H1 (cell line): ENCODE measurements at regions not wholly inside any gene's neighbourhood (a gene's known extent, or its start where the extent isn't known, plus 50 kb on each side); places are given as distances from the start of the nearest gene placed in this dataset.

Experiments used
- CTCF ChIA-PET: fragments of 300-600 bp; sonication (Branson Sonifier 250); formaldehyde crosslinking; loops from one replicate; lab custom pipeline; 2021; ENCODE audit not compliant: partially characterized antibody; lab: Charles Lee
- POLR2A ChIA-PET: fragments of 300-600 bp; sonication (Branson Sonifier 250); formaldehyde crosslinking; loops from one replicate; lab custom pipeline; 2021; ENCODE audit warnings: inconsistent platforms; ENCODE audit not compliant: partially characterized antibody; lab: Charles Lee
- DNase-seq, 2 experiments: peaks; one replicate each; pipeline versions ENCODE4 v3.0.0 to v3.0.0-alpha.2; 2010 to 2022; ENCODE audit warnings: low spot score in 2 of 2, low read depth in 1 of 2, mixed read lengths in 1 of 2
- FAIRE-seq: peaks from 2 replicates; lab custom pipeline; 2011; peaks lifted over from hg19 to GRCh38; lab: Jason Lieb, UNC
- H2AFZ ChIP-seq: 2 replicates; pipeline ENCODE4 v1.8.1; 2012; ENCODE audit warnings: low read length, inconsistent platforms
- H2AK5ac ChIP-seq: 2 replicates; pipeline ENCODE4 v1.6.1; 2013; ENCODE audit warnings: low read depth, low read length
- H2BK120ac ChIP-seq: replicated peaks from 2 replicates; pipeline ENCODE3; 2013; ENCODE audit warnings: low read depth, low read length, inconsistent platforms
- H2BK12ac ChIP-seq: 2 replicates; pipeline ENCODE4 v1.6.1; 2013; ENCODE audit warnings: low read depth, low read length
- H2BK15ac ChIP-seq: 2 replicates; pipeline ENCODE4 v1.6.1; 2013; ENCODE audit warnings: low read length
- H2BK20ac ChIP-seq: 2 replicates; pipeline ENCODE4 v1.6.1; 2013; ENCODE audit warnings: low read length
- H2BK5ac ChIP-seq: 2 replicates; pipeline ENCODE4 v1.6.1; 2013; ENCODE audit warnings: low read depth, low read length
- H3K14ac ChIP-seq: 2 replicates; pipeline ENCODE4 v1.6.1; 2013; ENCODE audit warnings: inconsistent platforms; ENCODE audit not compliant: insufficient read length
- H3K18ac ChIP-seq: 2 replicates; pipeline ENCODE4 v1.6.1; 2013; ENCODE audit warnings: low read length; ENCODE audit errors: extremely low read depth
- H3K23ac ChIP-seq: 2 replicates; pipeline ENCODE4 v1.6.1; 2013; ENCODE audit warnings: inconsistent platforms; ENCODE audit not compliant: insufficient read length
- H3K23me2 ChIP-seq: 2 replicates; pipeline ENCODE4 v1.6.1; 2013; ENCODE audit warnings: low read depth, low read length
- H3K27ac ChIP-seq: 2 replicates; pipeline ENCODE4 v1.6.1; 2011; ENCODE audit warnings: low read depth, low read length, inconsistent platforms
- H3K27me3 ChIP-seq, 4 experiments: replicated peaks in 1 of 4; 1 replicate in 1 of 4; 2 replicates in 3 of 4; pipeline versions ENCODE4 v1.6.1 to v1.8.1; 2011 to 2013; ENCODE audit warnings: low read length in 3 of 4, mild to moderate bottlenecking in 3 of 4, inconsistent platforms in 2 of 4, mixed read lengths in 2 of 4, moderate library complexity in 1 of 4; ENCODE audit not compliant: control insufficient read depth in 3 of 4, insufficient read depth in 3 of 4; ENCODE audit errors: extremely low read depth in 1 of 4
- H3K36me3 ChIP-seq, 4 experiments: 2 replicates each; pipeline versions ENCODE4 v1.6.1 to v1.8.1; 2011 to 2013; ENCODE audit warnings: mild to moderate bottlenecking in 4 of 4, low read length in 3 of 4, moderate library complexity in 2 of 4, control low read depth in 1 of 4, inconsistent platforms in 1 of 4; ENCODE audit not compliant: insufficient read depth in 4 of 4, control insufficient read depth in 2 of 4
- H3K4ac ChIP-seq: replicated peaks from 2 replicates; pipeline ENCODE3; 2013; ENCODE audit warnings: low read length, low read depth, mixed read lengths, inconsistent platforms; ENCODE audit not compliant: insufficient read length
- H3K4me1 ChIP-seq, 4 experiments: replicated peaks in 1 of 4; 1 replicate in 1 of 4; 2 replicates in 3 of 4; pipeline versions ENCODE4 v1.6.1 to v1.8.1; 2011 to 2013; ENCODE audit warnings: low read length in 3 of 4, inconsistent platforms in 2 of 4, mixed read lengths in 1 of 4; ENCODE audit not compliant: insufficient read depth in 4 of 4, control insufficient read depth in 3 of 4
- H3K4me2 ChIP-seq, 2 experiments: 2 replicates each; pipeline versions ENCODE4 v1.6.1 to v1.8.1; 2011 to 2013; ENCODE audit warnings: low read depth in 2 of 2, low read length in 2 of 2, control low read depth in 1 of 2, inconsistent platforms in 1 of 2, mild to moderate bottlenecking in 1 of 2; ENCODE audit not compliant: insufficient read depth in 1 of 2
- H3K4me3 ChIP-seq, 4 experiments: fragments of 200-600, 300-600 bp in 1 of 4; sonication (generic), shearing (Covaris generic), sonication (Bioruptor Twin) in 1 of 4; 2 replicates each; pipeline versions ENCODE4 v1.5.1 to v1.8.1; 2011 to 2016; ENCODE audit warnings: low read length in 4 of 4, low read depth in 3 of 4, control low read depth in 2 of 4, inconsistent platforms in 2 of 4, mild to moderate bottlenecking in 2 of 4, mixed read lengths in 1 of 4, moderate library complexity in 1 of 4; ENCODE audit not compliant: insufficient read depth in 2 of 4; ENCODE audit errors: extremely low read depth in 1 of 4
- H3K56ac ChIP-seq: replicated peaks from 2 replicates; pipeline ENCODE3; 2013; ENCODE audit warnings: low read depth, mild to moderate bottlenecking, mixed read lengths, low read length, inconsistent platforms; ENCODE audit not compliant: insufficient read length
- H3K79me1 ChIP-seq: 2 replicates; pipeline ENCODE4 v1.6.1; 2013; ENCODE audit warnings: low read depth, low read length, control low read depth
- H3K79me2 ChIP-seq, 2 experiments: 2 replicates each; pipeline versions ENCODE4 v1.6.1 to v1.8.1; 2012 to 2013; ENCODE audit warnings: low read length in 2 of 2, mild to moderate bottlenecking in 2 of 2, inconsistent platforms in 1 of 2; ENCODE audit not compliant: insufficient read depth in 2 of 2, control insufficient read depth in 1 of 2
- H3K9ac ChIP-seq, 4 experiments: replicated peaks in 1 of 4; 1 replicate in 1 of 4; 2 replicates in 3 of 4; pipeline versions ENCODE4 v1.6.1 to v1.8.1; 2011 to 2013; ENCODE audit warnings: low read depth in 3 of 4, low read length in 3 of 4, control low read depth in 2 of 4, mild to moderate bottlenecking in 2 of 4, moderate library complexity in 2 of 4, inconsistent platforms in 1 of 4; ENCODE audit errors: extremely low read depth in 1 of 4
- H3K9me3 ChIP-seq, 2 experiments: 2 replicates each; pipeline versions ENCODE4 v1.6.1 to v1.8.1; 2012 to 2013; ENCODE audit warnings: mild to moderate bottlenecking in 2 of 2, moderate library complexity in 2 of 2, control low read depth in 1 of 2, inconsistent platforms in 1 of 2, low read depth in 1 of 2, low read length in 1 of 2, mixed read lengths in 1 of 2; ENCODE audit not compliant: insufficient read depth in 2 of 2
- H4K20me1 ChIP-seq, 2 experiments: replicated peaks in 1 of 2; 2 replicates each; pipeline versions ENCODE3 to v1.8.1; 2011 to 2013; ENCODE audit warnings: inconsistent platforms in 2 of 2, low read length in 2 of 2, mild to moderate bottlenecking in 1 of 2; ENCODE audit not compliant: insufficient read depth in 2 of 2, control insufficient read depth in 1 of 2
- H4K5ac ChIP-seq: 2 replicates; pipeline ENCODE4 v1.6.1; 2013; ENCODE audit warnings: low read length, low read depth, mixed read lengths, inconsistent platforms; ENCODE audit not compliant: insufficient read length
- H4K8ac ChIP-seq: 2 replicates; pipeline ENCODE4 v1.8.0; 2013; ENCODE audit warnings: mild to moderate bottlenecking, moderate library complexity, low read length, inconsistent platforms; ENCODE audit not compliant: insufficient read depth; ENCODE audit errors: extremely low read depth
- H4K91ac ChIP-seq: replicated peaks from 2 replicates; pipeline ENCODE3; 2013; ENCODE audit warnings: low read length, mixed read lengths, inconsistent platforms; ENCODE audit not compliant: insufficient read length
- TAF1 ChIP-seq: IDR thresholded peaks from 2 replicates; pipeline ENCODE4 v1.6.1; 2011; ENCODE audit warnings: mild to moderate bottlenecking, low read depth, low read length
- WGBS, 2 experiments: shearing (Covaris generic) in 1 of 2; methylation state at CpG; one replicate each; pipeline versions ENCODE4 v1.1.6 to v1.1.7; 2013 to 2015; ENCODE audit warnings: low lambda C conversion rate in 2 of 2, mixed read lengths in 2 of 2, inconsistent platforms in 1 of 2, low coverage in 1 of 2, missing lambda C conversion rate in 1 of 2; ENCODE audit not compliant: insufficient replicate concordance in 2 of 2, insufficient coverage in 1 of 2, insufficient read length in 1 of 2; ENCODE audit errors: extremely low coverage in 1 of 2, missing lambda C conversion rate in 1 of 2; 5-methylcytosine and 5-hydroxymethylcytosine counted together

GRCh38 chr1:4089421-4090175 lies 189.5 kb upstream of the C1orf174 start:
- H3K36me3 ChIP-seq, result no peaks in the 10 kb centered on the region
- no peak for FAIRE-seq
- no peaks in the 10 kb centered on the region for H3K4me1 ChIP-seq
- CTCF ChIA-PET, result no interaction called here
- no peak overlapping the region for H2BK20ac ChIP-seq
- no peaks in the 10 kb centered on the region for H4K20me1 ChIP-seq
- no peak for DNase-seq
- H3K56ac ChIP-seq, result no peak overlapping the region
- H3K23ac ChIP-seq, result no peak overlapping the region
- no peak overlapping the region for H3K4me3 ChIP-seq
- H3K79me2 ChIP-seq, result no peaks in the 10 kb centered on the region
- no peak overlapping the region for H3K4me2 ChIP-seq
- H3K27ac ChIP-seq, result no peak overlapping the region
- H3K9ac ChIP-seq, result no peak overlapping the region
- no peak overlapping the region for H2AFZ ChIP-seq
- peak overlapping the region; percentile 36 for H4K8ac ChIP-seq
- H3K9me3 ChIP-seq, result peaks cover 4% of the 10 kb centered on the region in 2 experiments; a peak in 1 of 4 replicates
- H2BK15ac ChIP-seq, result no peak overlapping the region
- no peak overlapping the region for H3K14ac ChIP-seq
- no peak overlapping the region for H2AK5ac ChIP-seq
- H2BK12ac ChIP-seq, result no peak overlapping the region
- WGBS, 2 experiments, result 93% methylated on average over 11 of the region's 15 CpGs; no CpG with 5 or more reads in 1 of the 2 experiments
- no peak overlapping the region for H4K91ac ChIP-seq
- H3K27me3 ChIP-seq, result no peaks in the 10 kb centered on the region
- no peak overlapping the region for H3K4ac ChIP-seq
- no peaks in the 10 kb centered on the region for H3K23me2 ChIP-seq
- no peak overlapping the region for H3K18ac ChIP-seq
- no peak for TF ChIP-seq TAF1
- TF ChIP-seq, all 59 proteins: peak for 0
- no peak overlapping the region for H2BK120ac ChIP-seq
- H2BK5ac ChIP-seq, result no peak overlapping the region
- no peaks in the 10 kb centered on the region for H3K79me1 ChIP-seq
- H4K5ac ChIP-seq, result no peak overlapping the region
- POLR2A ChIA-PET, result no interaction called here
